ENCODE measurements at regions not wholly inside any gene's neighbourhood (a gene's known extent, or its start where the extent isn't known, plus 50 kb on each side); places are given as distances from the start of the nearest gene placed in this dataset.

DNA sequence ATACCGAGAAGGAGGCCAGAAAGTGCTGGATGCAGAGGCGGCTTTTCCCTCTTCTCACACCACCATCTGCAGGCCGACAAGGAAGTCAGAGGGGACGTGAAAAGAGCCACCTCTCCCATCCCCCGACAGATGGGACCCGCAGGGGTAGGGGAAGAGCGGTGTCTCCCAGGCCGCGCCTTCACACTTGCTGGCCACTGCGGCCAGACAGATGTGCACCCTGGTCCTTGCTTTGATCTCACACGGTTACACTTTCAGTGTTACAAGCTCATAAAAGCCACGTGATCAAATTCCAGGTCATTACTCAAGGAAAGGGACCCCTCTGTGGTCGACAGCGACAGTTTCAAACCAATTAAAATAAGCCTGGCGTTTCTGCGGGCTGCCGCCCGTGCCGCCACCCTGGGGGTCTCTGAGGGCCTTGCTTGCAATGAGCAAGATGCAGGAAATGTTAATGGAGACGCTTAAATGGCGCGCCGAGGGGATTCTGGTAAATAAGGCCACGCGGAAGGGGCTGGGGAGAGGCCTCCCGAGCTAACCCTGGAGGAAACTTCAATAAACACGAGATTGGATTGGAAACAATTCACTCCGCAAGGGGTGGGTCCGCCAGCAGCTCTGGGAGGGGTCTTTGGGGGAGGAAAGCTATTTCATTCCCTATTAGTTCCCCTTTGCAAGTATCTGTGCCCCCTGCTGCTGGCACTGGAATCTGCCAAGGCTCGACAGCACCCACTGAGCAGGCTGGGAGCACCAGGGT, 240.9 kb downstream of the ENGASE start:
- TF ChIP-seq, protein P1, sequence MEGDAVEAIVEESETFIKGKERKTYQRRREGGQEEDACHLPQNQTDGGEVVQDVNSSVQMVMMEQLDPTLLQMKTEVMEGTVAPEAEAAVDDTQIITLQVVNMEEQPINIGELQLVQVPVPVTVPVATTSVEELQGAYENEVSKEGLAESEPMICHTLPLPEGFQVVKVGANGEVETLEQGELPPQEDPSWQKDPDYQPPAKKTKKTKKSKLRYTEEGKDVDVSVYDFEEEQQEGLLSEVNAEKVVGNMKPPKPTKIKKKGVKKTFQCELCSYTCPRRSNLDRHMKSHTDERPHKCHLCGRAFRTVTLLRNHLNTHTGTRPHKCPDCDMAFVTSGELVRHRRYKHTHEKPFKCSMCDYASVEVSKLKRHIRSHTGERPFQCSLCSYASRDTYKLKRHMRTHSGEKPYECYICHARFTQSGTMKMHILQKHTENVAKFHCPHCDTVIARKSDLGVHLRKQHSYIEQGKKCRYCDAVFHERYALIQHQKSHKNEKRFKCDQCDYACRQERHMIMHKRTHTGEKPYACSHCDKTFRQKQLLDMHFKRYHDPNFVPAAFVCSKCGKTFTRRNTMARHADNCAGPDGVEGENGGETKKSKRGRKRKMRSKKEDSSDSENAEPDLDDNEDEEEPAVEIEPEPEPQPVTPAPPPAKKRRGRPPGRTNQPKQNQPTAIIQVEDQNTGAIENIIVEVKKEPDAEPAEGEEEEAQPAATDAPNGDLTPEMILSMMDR (IDR thresholded peaks at IDR 0.05) = no peak
- no peak for TF ChIP-seq POLR2A (IDR thresholded peaks at IDR 0.05)
